Neural progenitor cell (in vitro differentiated cells): ENCODE measurements at regions not wholly inside any gene's neighbourhood (a gene's known extent, or its start where the extent isn't known, plus 50 kb on each side); places are given as distances from the start of the nearest gene placed in this dataset.

Source experiments
- CTCF ChIP-seq: fragments of 200-600 bp; sonication (generic); IDR thresholded peaks from 2 replicates; pipeline ENCODE4 v1.5.1; 2017; ENCODE audit warnings: antibody characterized with exemption, mild to moderate bottlenecking
- EZH2 ChIP-seq: fragments of 200-600 bp; sonication (generic); IDR thresholded peaks from 2 replicates; pipeline ENCODE4 v1.6.1; 2017; ENCODE audit warnings: antibody characterized with exemption, mild to moderate bottlenecking, moderate library complexity

DNA sequence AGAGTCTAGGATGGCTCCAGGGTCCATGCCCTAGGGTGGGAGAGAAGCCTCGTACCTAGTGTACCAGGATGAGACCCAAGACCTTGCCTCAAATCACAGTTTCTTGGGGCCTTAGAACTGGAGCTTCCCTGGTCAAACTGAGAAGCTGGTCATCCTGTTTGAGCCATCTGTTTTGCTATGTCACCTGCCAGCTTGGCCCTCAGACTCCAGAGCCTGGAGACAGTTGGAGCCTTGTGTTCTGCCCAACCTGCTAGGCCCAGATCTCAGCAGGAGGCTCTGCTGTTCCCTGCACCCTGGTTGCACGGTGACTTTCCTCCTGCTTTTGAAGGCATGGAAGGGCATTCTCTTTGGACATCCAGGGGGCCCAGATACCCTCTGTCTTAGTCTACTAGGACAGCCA, 206.3 kb upstream of the ATP6AP2 start:
- TF ChIP-seq CTCF = no peak
- TF ChIP-seq EZH2 = no peak
